Fibroblast of mammary gland (primary cell): ENCODE measurements at regions not wholly inside any gene's neighbourhood (a gene's known extent, or its start where the extent isn't known, plus 50 kb on each side); places are given as distances from the start of the nearest gene placed in this dataset.
"Not testable (repeated sequence)": the region's sequence is repeated elsewhere in the genome, so short reads cannot be mapped to it uniquely, and the experiment has no call there.

Source experiments
- DNase-seq: peaks from one replicate; pipeline ENCODE4 v3.0.0-alpha.2; 2010; ENCODE audit warnings: low read depth
- H3K4me3 ChIP-seq: 2 replicates; pipeline ENCODE4 v1.5.1; 2011; ENCODE audit warnings: low read depth, mild to moderate bottlenecking, low read length, moderate library complexity; ENCODE audit not compliant: control insufficient read depth
- TF ChIP-seq, protein P1 (sequence below): conservative IDR thresholded peaks from 2 replicates; pipeline ENCODE4 v1.5.1; 2011; ENCODE audit warnings: low read depth, low read length, inconsistent platforms; ENCODE audit not compliant: control insufficient read depth, insufficient read depth

DNA sequence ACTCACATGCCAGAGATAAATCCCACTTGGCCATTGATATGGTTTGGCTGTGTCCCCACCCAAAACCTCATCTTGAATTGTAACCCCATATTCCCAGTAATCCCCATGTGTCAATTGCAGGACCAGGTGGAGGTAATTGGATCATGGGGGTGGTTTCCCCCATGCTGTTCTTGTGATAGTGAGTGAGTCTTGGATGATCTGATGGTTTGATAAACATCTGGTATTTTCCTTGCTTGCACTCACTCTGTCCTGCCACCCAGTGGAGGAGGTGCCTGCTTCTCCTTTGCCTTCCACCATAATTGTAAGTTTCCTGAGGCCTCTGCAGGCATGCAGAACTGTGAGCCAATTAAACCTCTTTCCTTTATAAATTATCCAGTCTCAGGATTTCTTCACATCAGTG, 50.4 kb upstream of the B3GAT2 start:
- not testable (repeated sequence) for DNase-seq, H3K4me3 ChIP-seq

DNA sequence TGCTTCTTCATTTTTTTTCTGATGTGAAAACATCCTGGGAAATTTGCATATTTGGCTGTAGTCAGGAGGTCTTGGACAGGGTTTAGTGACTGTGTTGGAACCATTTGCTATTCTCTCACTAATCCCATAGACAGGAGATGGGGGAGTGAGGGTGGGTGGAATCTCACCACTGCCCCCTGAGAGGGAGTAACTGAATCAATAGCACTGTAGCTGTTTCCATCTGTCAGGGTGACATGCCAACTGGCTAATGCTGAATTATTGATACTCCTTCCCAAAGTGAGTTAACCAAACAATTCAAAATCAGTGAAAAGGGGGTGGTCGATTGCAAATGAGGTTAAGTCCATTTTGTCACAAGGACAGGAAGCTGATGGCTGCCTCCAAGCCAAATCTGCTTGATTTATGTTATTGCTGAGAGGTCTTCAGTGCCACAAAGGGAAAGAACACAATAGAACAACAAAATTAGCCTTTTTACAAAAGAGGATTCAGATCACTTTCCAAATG, 55.1 kb upstream of the B3GAT2 start:
- no peak for DNase-seq
- TF ChIP-seq, protein P1, sequence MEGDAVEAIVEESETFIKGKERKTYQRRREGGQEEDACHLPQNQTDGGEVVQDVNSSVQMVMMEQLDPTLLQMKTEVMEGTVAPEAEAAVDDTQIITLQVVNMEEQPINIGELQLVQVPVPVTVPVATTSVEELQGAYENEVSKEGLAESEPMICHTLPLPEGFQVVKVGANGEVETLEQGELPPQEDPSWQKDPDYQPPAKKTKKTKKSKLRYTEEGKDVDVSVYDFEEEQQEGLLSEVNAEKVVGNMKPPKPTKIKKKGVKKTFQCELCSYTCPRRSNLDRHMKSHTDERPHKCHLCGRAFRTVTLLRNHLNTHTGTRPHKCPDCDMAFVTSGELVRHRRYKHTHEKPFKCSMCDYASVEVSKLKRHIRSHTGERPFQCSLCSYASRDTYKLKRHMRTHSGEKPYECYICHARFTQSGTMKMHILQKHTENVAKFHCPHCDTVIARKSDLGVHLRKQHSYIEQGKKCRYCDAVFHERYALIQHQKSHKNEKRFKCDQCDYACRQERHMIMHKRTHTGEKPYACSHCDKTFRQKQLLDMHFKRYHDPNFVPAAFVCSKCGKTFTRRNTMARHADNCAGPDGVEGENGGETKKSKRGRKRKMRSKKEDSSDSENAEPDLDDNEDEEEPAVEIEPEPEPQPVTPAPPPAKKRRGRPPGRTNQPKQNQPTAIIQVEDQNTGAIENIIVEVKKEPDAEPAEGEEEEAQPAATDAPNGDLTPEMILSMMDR, result no peak
- no peak overlapping the region for H3K4me3 ChIP-seq

DNA sequence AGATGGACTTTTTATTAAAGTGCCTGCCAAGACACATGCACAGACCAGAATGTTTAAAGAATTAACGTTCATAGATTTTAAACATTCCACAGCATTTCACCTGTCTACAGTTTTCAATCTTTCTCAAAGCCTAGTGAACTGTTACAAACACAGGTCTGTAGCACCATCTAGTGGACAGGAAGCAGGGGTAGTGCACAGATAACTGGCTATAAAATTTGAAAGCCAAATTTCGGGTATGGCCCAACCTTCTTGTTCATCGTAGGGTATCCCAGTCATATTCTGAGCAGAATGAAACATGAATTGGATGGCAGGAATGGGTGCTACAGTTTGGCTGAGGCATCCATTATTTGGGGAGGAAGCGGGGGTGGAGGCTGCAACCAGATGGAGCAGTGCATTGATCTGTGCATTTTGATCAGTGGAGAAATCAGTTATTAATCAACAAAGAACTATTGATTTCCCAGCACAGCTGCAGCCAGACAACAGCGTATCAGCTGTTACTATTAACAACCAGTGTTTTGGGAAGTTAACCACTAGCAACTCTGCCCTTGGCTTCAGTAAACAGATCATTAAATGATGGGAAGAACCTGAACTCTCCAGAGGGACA, 56.1 kb upstream of the B3GAT2 start:
- no peak overlapping the region for H3K4me3 ChIP-seq
- TF ChIP-seq, protein P1, result peak; percentile 88
- peak; percentile 56 for DNase-seq

DNA sequence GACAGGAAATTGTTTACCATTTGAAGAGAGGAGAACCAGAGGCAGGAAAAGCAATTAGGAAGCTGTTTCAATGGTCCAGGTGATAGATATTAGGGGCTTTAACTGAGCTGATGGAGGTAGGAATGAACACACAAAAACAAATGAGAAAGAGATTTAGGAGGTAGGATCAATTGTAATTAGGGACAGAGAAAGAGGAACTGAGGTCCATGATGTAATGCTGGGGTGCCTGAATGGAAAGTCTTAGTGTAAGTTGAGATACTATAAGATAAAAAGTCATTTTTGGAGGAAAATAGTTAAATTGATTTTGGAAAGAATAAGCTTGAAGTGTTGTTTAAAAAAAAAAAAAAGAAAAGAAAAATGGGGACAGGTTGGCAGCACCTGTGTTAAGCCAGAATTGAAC, 58.5 kb upstream of the B3GAT2 start:
- no peak overlapping the region for H3K4me3 ChIP-seq

DNA sequence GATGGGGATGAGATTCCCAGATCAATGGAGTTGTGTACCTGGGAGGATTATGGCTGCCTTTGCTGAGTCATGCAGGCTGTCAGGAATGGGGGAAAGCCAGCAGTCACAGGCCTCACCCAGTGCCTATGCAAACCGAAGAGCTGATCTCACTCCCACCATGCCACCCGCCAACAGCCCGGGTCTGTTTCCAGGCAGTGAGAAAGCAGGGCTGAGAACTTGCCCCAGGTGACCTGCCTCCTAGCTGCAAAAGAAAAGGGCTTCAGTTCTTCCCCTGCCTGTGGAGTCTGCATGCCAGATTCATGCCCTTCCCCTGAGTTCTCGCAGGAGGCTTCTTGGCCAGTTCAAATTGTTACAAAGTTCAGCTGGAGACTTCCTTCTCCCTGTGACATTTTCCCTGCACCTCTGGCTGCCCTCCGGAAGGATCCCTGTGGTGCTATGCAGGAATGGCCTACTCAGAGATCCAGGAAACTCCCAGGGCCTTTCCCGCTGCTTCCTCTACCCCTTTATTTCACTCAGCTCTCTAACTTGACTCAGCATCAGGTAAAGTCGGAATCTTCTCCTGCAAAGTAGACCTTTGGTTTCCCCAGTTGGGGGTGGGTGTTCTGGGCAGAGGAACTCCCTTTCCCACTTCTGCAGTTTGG, 71.5 kb upstream of the B3GAT2 start:
- no peak for DNase-seq
- no peak overlapping the region for H3K4me3 ChIP-seq
- TF ChIP-seq, protein P1, result no peak

More for the DNA sequence above, 58.5 kb upstream of the B3GAT2 start:
- TF ChIP-seq, protein P1, result no peak
- no peak for DNase-seq

DNA sequence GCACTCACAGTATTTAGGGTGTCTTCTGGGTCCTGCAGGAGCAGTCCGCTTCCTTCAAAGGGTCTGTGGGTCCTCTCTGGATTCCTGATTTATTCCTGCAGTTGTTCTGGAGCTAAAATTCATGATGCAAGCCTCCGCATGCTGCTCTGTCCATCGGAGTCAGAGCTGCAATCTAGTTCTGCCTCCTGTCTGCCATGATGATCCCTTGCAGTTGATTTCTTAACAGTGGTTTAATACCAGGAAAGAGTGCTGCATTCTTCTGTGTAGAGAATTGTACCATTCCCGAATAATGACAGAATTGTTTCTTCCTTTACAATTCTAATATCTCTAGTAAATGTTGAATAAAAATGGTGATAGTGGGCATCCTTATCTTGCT, 72.0 kb upstream of the B3GAT2 start:
- DNase-seq, result no peak
- TF ChIP-seq, protein P1, result no peak
- no peak overlapping the region for H3K4me3 ChIP-seq

DNA sequence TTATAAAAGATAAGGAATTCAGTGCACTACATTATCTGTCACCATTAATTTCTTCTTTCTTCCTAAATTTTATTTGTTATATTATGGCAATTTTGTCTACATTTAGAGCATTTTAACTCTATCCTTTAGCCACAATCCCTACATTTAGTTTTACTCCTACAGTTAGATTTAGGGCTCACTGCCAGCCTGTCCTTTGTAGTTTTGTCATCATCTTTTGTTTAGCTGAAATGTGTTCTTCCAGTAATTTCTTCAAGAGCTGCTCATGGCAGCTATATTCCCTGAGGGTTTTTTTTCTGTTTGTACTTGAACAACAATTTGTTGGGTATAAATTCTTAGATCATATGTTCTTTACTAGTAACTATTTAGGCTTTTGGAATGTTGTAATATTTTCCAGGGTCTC, 72.7 kb upstream of the B3GAT2 start:
- TF ChIP-seq, protein P1, result no peak
- H3K4me3 ChIP-seq, result no peak overlapping the region

More for the DNA sequence above, 72.7 kb upstream of the B3GAT2 start:
- DNase-seq, result no peak
